Effector memory CD4-positive, alpha-beta T cell (primary cell): ENCODE measurements at regions not wholly inside any gene's neighbourhood (a gene's known extent, or its start where the extent isn't known, plus 50 kb on each side); places are given as distances from the start of the nearest gene placed in this dataset.

Experiments
- DNase-seq, 3 donors: peaks; one replicate each; pipeline ENCODE4 v3.0.0-alpha.2; 2020
- H3K27ac ChIP-seq: 2 replicates; pipeline ENCODE4 v1.7.0; 2013; ENCODE audit warnings: mild to moderate bottlenecking, low read length, moderate library complexity; ENCODE audit not compliant: insufficient read depth, poor library complexity, severe bottlenecking
- H3K27me3 ChIP-seq: replicated peaks from 2 replicates; pipeline ENCODE4 v1.7.0; 2013; ENCODE audit warnings: mild to moderate bottlenecking, low read length; ENCODE audit not compliant: insufficient read depth, control insufficient read depth, poor library complexity, severe bottlenecking
- H3K36me3 ChIP-seq: 2 replicates; pipeline ENCODE4 v1.7.0; 2013; ENCODE audit warnings: mild to moderate bottlenecking, low read length, moderate library complexity; ENCODE audit not compliant: control insufficient read depth, insufficient read depth
- H3K4me1 ChIP-seq: 2 replicates; pipeline ENCODE4 v1.7.0; 2013; ENCODE audit warnings: low read length, mild to moderate bottlenecking; ENCODE audit not compliant: control insufficient read depth, insufficient read depth, poor library complexity, severe bottlenecking
- H3K4me3 ChIP-seq: 2 replicates; pipeline ENCODE4 v1.7.0; 2013; ENCODE audit warnings: low read length, low read depth, mild to moderate bottlenecking; ENCODE audit not compliant: insufficient read depth, poor library complexity, severe bottlenecking
- H3K9me3 ChIP-seq: 2 replicates; pipeline ENCODE4 v1.7.0; 2013; ENCODE audit warnings: mild to moderate bottlenecking, low read length, moderate library complexity; ENCODE audit not compliant: control insufficient read depth

- no peak for DNase-seq
- no peaks in the 10 kb centered on the region for H3K4me1 ChIP-seq
These were observed 78.8 kb upstream of the IPO9 start for GRCh38 chr1:201750120-201750519.

GRCh38 chr1:201750934-201751333 lies 78.0 kb upstream of the IPO9 start:
- DNase-seq: no peak
- Histone ChIP-seq H3K36me3 (no peaks in the 10 kb centered on the region), H3K27ac (no peak overlapping the region), H3K4me3 (no peak overlapping the region), H3K27me3 (no peaks in the 10 kb centered on the region), H3K4me1 (no peaks in the 10 kb centered on the region), H3K9me3 (no peaks in the 10 kb centered on the region)

More at GRCh38 chr1:201750120-201750519, 78.8 kb upstream of the IPO9 start:
- Histone ChIP-seq H3K4me3 (no peak overlapping the region), H3K36me3 (no peaks in the 10 kb centered on the region), H3K27me3 (no peaks in the 10 kb centered on the region), H3K9me3 (no peaks in the 10 kb centered on the region), H3K27ac (no peak overlapping the region)

GRCh38 chr1:201751872-201752271 lies 77.1 kb upstream of the IPO9 start:
- Histone ChIP-seq H3K27ac (no peak overlapping the region), H3K27me3 (no peaks in the 10 kb centered on the region), H3K4me3 (no peak overlapping the region), H3K9me3 (no peaks in the 10 kb centered on the region), H3K4me1 (no peaks in the 10 kb centered on the region), H3K36me3 (no peaks in the 10 kb centered on the region)
- DNase-seq: no peak

- no peak for DNase-seq
- H3K4me1 ChIP-seq: no peaks in the 10 kb centered on the region
- no peak overlapping the region for H3K4me3 ChIP-seq
- no peaks in the 10 kb centered on the region for H3K36me3 ChIP-seq
- no peaks in the 10 kb centered on the region for H3K27me3 ChIP-seq
- no peak overlapping the region for H3K27ac ChIP-seq
- H3K9me3 ChIP-seq: no peaks in the 10 kb centered on the region
These were observed 76.6 kb upstream of the IPO9 start for GRCh38 chr1:201752333-201752732.

- no peaks in the 10 kb centered on the region for H3K4me1 ChIP-seq
- no peak overlapping the region for H3K27ac ChIP-seq
- no peaks in the 10 kb centered on the region for H3K27me3 ChIP-seq
- H3K4me3 ChIP-seq: no peak overlapping the region
- H3K36me3 ChIP-seq: no peaks in the 10 kb centered on the region
- H3K9me3 ChIP-seq: no peaks in the 10 kb centered on the region
- no peak for DNase-seq
These were observed 75.5 kb upstream of the IPO9 start for GRCh38 chr1:201753492-201753891.

- H3K27me3 ChIP-seq: no peaks in the 10 kb centered on the region
- no peak overlapping the region for H3K27ac ChIP-seq
- no peak for DNase-seq
- no peaks in the 10 kb centered on the region for H3K36me3 ChIP-seq
- no peak overlapping the region for H3K4me3 ChIP-seq
- no peaks in the 10 kb centered on the region for H3K4me1 ChIP-seq
- no peaks in the 10 kb centered on the region for H3K9me3 ChIP-seq
These were observed 74.6 kb upstream of the IPO9 start for GRCh38 chr1:201754353-201754752.

GRCh38 chr1:201755200-201755599 lies 73.8 kb upstream of the IPO9 start:
- Histone ChIP-seq H3K27ac (no peak overlapping the region), H3K36me3 (no peaks in the 10 kb centered on the region), H3K27me3 (no peaks in the 10 kb centered on the region), H3K4me3 (no peak overlapping the region), H3K4me1 (no peaks in the 10 kb centered on the region), H3K9me3 (no peaks in the 10 kb centered on the region)
- no peak for DNase-seq

GRCh38 chr1:201756406-201756805 lies 72.6 kb upstream of the IPO9 start:
- Histone ChIP-seq H3K36me3 (no peaks in the 10 kb centered on the region), H3K27me3 (no peaks in the 10 kb centered on the region), H3K27ac (no peak overlapping the region), H3K4me3 (no peak overlapping the region), H3K4me1 (no peaks in the 10 kb centered on the region), H3K9me3 (no peaks in the 10 kb centered on the region)
- DNase-seq: no peak

GRCh38 chr1:201758499-201759050 lies 70.4 kb upstream of the IPO9 start:
- DNase-seq: no peak
- no peak overlapping the region for H3K4me3 ChIP-seq
- no peak overlapping the region for H3K27ac ChIP-seq
- H3K4me1 ChIP-seq: no peaks in the 10 kb centered on the region
- no peaks in the 10 kb centered on the region for H3K27me3 ChIP-seq
- H3K9me3 ChIP-seq: no peaks in the 10 kb centered on the region
- no peaks in the 10 kb centered on the region for H3K36me3 ChIP-seq

GRCh38 chr1:201759194-201759815 lies 69.7 kb upstream of the IPO9 start:
- Histone ChIP-seq H3K36me3 (no peaks in the 10 kb centered on the region), H3K27me3 (no peaks in the 10 kb centered on the region), H3K9me3 (no peaks in the 10 kb centered on the region), H3K4me1 (no peaks in the 10 kb centered on the region), H3K4me3 (no peak overlapping the region), H3K27ac (no peak overlapping the region)
- DNase-seq: no peak
